Fibroblast of pulmonary artery (primary cell): ENCODE measurements at regions not wholly inside any gene's neighbourhood (a gene's known extent, or its start where the extent isn't known, plus 50 kb on each side); places are given as distances from the start of the nearest gene placed in this dataset.
A peak's percentile ranks its signal among the peaks of the same experiment; 100 is the strongest.

Experiments used
- DNase-seq: peaks from one replicate; pipeline ENCODE4 v3.0.0-alpha.2; 2010; ENCODE audit warnings: low read depth
- H3K4me3 ChIP-seq: replicated peaks from 2 replicates; pipeline ENCODE4 v1.5.1; 2011; ENCODE audit warnings: low read depth, mild to moderate bottlenecking, control low read depth, low read length, moderate library complexity
- CTCF ChIP-seq: IDR thresholded peaks from 2 replicates; pipeline ENCODE4 v1.5.1; 2011; ENCODE audit warnings: mild to moderate bottlenecking, control low read depth, low read length, inconsistent platforms; ENCODE audit errors: missing control alignments

GRCh38 chr14:61928300-61928699 is 166.1 kb downstream of the SNAPC1 start:
- no peak for TF ChIP-seq CTCF
- H3K4me3 ChIP-seq = no peak overlapping the region
- DNase-seq = no peak

- no peak overlapping the region for H3K4me3 ChIP-seq
- no peak for DNase-seq
- no peak for TF ChIP-seq CTCF
These were observed 166.5 kb downstream of the SNAPC1 start for GRCh38 chr14:61928701-61929100.

- no peak for DNase-seq
- no peak overlapping the region for H3K4me3 ChIP-seq
- TF ChIP-seq CTCF = no peak
These were observed 167.4 kb downstream of the SNAPC1 start for GRCh38 chr14:61929651-61930050.

- no peak overlapping the region for H3K4me3 ChIP-seq
- no peak for TF ChIP-seq CTCF
- DNase-seq = no peak
These were observed 168.1 kb downstream of the SNAPC1 start for GRCh38 chr14:61930101-61930857.

- no peak for TF ChIP-seq CTCF
These were observed 170.8 kb downstream of the SNAPC1 start for GRCh38 chr14:61932974-61933373.

GRCh38 chr14:61934385-61934784 is 172.2 kb downstream of the SNAPC1 start:
- H3K4me3 ChIP-seq = no peak overlapping the region
- TF ChIP-seq CTCF = no peak
- DNase-seq = peak; percentile 57

More at GRCh38 chr14:61932974-61933373, 170.8 kb downstream of the SNAPC1 start:
- DNase-seq = no peak
- H3K4me3 ChIP-seq = no peak overlapping the region

- no peak overlapping the region for H3K4me3 ChIP-seq
- DNase-seq = no peak
- no peak for TF ChIP-seq CTCF
These were observed 177.6 kb downstream of the SNAPC1 start for GRCh38 chr14:61939776-61940175.
